WTC11 (cell line): ENCODE measurements at regions not wholly inside any gene's neighbourhood (a gene's known extent, or its start where the extent isn't known, plus 50 kb on each side); places are given as distances from the start of the nearest gene placed in this dataset.

Experiments
- ATAC-seq: fragments of 200-7000 bp; cut with Tn5 transposase; 2 replicates; pipeline ENCODE4 v1.10.0; 2021; ENCODE audit warnings: mild to moderate bottlenecking, moderate library complexity
- CTCF ChIA-PET: fragments of 300-600 bp; sonication (Branson Sonifier 250); formaldehyde crosslinking; loops from one replicate; lab custom pipeline; 2021; ENCODE audit warnings: antibody characterized with exemption; lab: Charles Lee
- POLR2A ChIA-PET: fragments of 350-600 bp; sonication (Branson Sonifier 250); formaldehyde crosslinking; loops from one replicate; lab custom pipeline; 2021; ENCODE audit warnings: antibody characterized with exemption; lab: Charles Lee
- DNase-seq: peaks from one replicate; pipeline ENCODE4 v3.0.0; 2021; ENCODE audit warnings: low spot score
- H3K27ac Mint-ChIP-seq: 2 replicates; pipeline ENCODE4 v1.8.0; 2021; ENCODE audit warnings: mixed read lengths
- H3K27me3 Mint-ChIP-seq: 2 replicates; pipeline ENCODE4 v1.8.0; 2021; ENCODE audit warnings: low read depth, mild to moderate bottlenecking, moderate library complexity, mixed read lengths
- H3K36me3 Mint-ChIP-seq: 2 replicates; pipeline ENCODE4 v1.8.0; 2021; ENCODE audit warnings: mixed read lengths
- H3K4me1 Mint-ChIP-seq: 2 replicates; pipeline ENCODE4 v1.8.0; 2022; ENCODE audit warnings: mixed read lengths
- H3K4me3 Mint-ChIP-seq: 2 replicates; pipeline ENCODE4 v1.8.0; 2021; ENCODE audit warnings: mild to moderate bottlenecking, moderate library complexity, mixed read lengths
- H3K9me3 Mint-ChIP-seq: 2 replicates; pipeline ENCODE4 v1.8.0; 2021; ENCODE audit warnings: mixed read lengths
- CREM ChIP-seq: sonication (generic); formaldehyde crosslinking; IDR thresholded peaks from 2 replicates; pipeline ENCODE4 v1.8.1; 2022; ENCODE audit warnings: mild to moderate bottlenecking, missing genetic modification reagents, moderate library complexity
- FOXJ3 ChIP-seq: sonication (generic); formaldehyde crosslinking; IDR thresholded peaks from 2 replicates; pipeline ENCODE4 v1.9.0; 2021; ENCODE audit warnings: missing genetic modification reagents, mild to moderate bottlenecking, borderline replicate concordance
- FOXK1 ChIP-seq: sonication (generic); formaldehyde crosslinking; IDR thresholded peaks from 2 replicates; pipeline ENCODE4 v1.8.0; 2022; ENCODE audit warnings: mild to moderate bottlenecking, moderate library complexity, missing genetic modification reagents
- FOXP1 ChIP-seq: sonication (generic); formaldehyde crosslinking; IDR thresholded peaks from 2 replicates; pipeline ENCODE4 v1.8.0; 2022; ENCODE audit warnings: missing genetic modification reagents, mild to moderate bottlenecking, moderate library complexity, borderline replicate concordance
- GRHL2 ChIP-seq: fragments of 250-450 bp; sonication (Bioruptor Pico); IDR thresholded peaks from 2 replicates; pipeline ENCODE4 v1.8.0; 2022; ENCODE audit warnings: mild to moderate bottlenecking, moderate library complexity; ENCODE audit not compliant: insufficient replicate concordance, severe bottlenecking
- GTF2I ChIP-seq: fragments of 250-450 bp; sonication (Bioruptor Pico); conservative IDR thresholded peaks from 2 replicates; pipeline ENCODE4 v1.4.0; 2021; ENCODE audit warnings: mild to moderate bottlenecking
- IRF2 ChIP-seq: sonication (generic); formaldehyde crosslinking; IDR thresholded peaks from 2 replicates; pipeline ENCODE4 v1.8.0; 2022; ENCODE audit warnings: low read depth, missing genetic modification reagents, borderline replicate concordance
- JUN ChIP-seq: sonication (generic); formaldehyde crosslinking; IDR thresholded peaks from 2 replicates; pipeline ENCODE4 v1.8.0; 2023; ENCODE audit warnings: mild to moderate bottlenecking, missing genetic modification reagents
- NFYB ChIP-seq: sonication (generic); formaldehyde crosslinking; conservative IDR thresholded peaks from 2 replicates; pipeline ENCODE4 v1.8.0; 2022; ENCODE audit warnings: low read depth, missing genetic modification reagents
- RELA ChIP-seq: sonication (generic); formaldehyde crosslinking; IDR thresholded peaks from 2 replicates; pipeline ENCODE4 v1.8.1; 2022; ENCODE audit warnings: missing genetic modification reagents, mild to moderate bottlenecking, borderline replicate concordance
- SOX15 ChIP-seq: fragments of 250-450 bp; sonication (Bioruptor Pico); IDR thresholded peaks from 2 replicates; pipeline ENCODE4 v1.9.0; 2021; ENCODE audit warnings: mild to moderate bottlenecking
- TP53 ChIP-seq: sonication (generic); formaldehyde crosslinking; IDR thresholded peaks from 2 replicates; pipeline ENCODE4 v1.8.1; 2023; ENCODE audit warnings: mild to moderate bottlenecking, missing genetic modification reagents
- ZNF263 ChIP-seq: sonication (generic); formaldehyde crosslinking; IDR thresholded peaks from 2 replicates; pipeline ENCODE4 v1.8.1; 2022; ENCODE audit warnings: low read depth, mild to moderate bottlenecking, moderate library complexity, missing genetic modification reagents
- TF ChIP-seq, protein P1 (sequence below): sonication (generic); formaldehyde crosslinking; IDR thresholded peaks from 2 replicates; pipeline ENCODE4 v1.8.1; 2022; ENCODE audit warnings: missing genetic modification reagents, borderline replicate concordance
- TF ChIP-seq, protein P2 (sequence below): fragments of 250-450 bp; sonication (Bioruptor Pico); IDR thresholded peaks from 2 replicates; pipeline ENCODE4 v1.9.0; 2021; ENCODE audit warnings: mild to moderate bottlenecking
- TF ChIP-seq, protein P3 (sequence below): sonication (generic); formaldehyde crosslinking; IDR thresholded peaks from 2 replicates; pipeline ENCODE4 v1.8.1; 2022; ENCODE audit warnings: mild to moderate bottlenecking, missing genetic modification reagents, moderate library complexity, borderline replicate concordance
- TF ChIP-seq, protein P4 (sequence below): fragments of 250-450 bp; sonication (Bioruptor Pico); IDR thresholded peaks from 2 replicates; pipeline ENCODE4 v1.9.0; 2021; ENCODE audit warnings: moderate library complexity, mild to moderate bottlenecking, inconsistent platforms, borderline replicate concordance
- TF ChIP-seq, protein P5 (sequence below): sonication (generic); formaldehyde crosslinking; IDR thresholded peaks from 2 replicates; pipeline ENCODE4 v1.8.1; 2023; ENCODE audit warnings: mild to moderate bottlenecking, missing genetic modification reagents, borderline replicate concordance
- TF ChIP-seq, protein P6 (sequence below): sonication (generic); formaldehyde crosslinking; IDR thresholded peaks from 2 replicates; pipeline ENCODE4 v1.8.1; 2022; ENCODE audit warnings: low read depth, mild to moderate bottlenecking, moderate library complexity, missing genetic modification reagents, borderline replicate concordance

DNA sequence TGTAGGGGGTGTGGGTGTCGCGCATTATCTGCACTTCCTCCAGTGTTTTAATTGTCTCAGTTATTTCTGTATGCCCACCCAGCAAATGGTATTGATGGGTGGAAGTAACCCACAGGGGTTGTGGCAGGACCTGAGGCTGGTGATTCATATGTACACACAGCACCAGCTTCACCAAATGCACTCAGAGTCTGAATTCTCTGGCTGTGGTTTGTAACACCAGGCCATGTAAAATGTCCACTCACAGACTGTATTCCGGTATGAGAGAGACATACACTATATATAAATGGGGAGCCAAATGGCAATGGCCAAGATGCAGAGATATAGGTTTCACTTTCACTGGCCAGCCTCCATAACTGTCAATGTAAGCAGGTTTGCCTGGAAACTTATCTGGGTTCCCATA is 76.3 kb upstream of the FBXL4 start:
- no peak for DNase-seq
- Mint-ChIP-seq H3K27me3 (peaks cover 5% of the 10 kb centered on the region; the same call in 1 of the 2 replicates), H3K4me3 (no peak overlapping the region), H3K4me1 (peaks cover 5% of the 10 kb centered on the region; the same call in 1 of the 2 replicates), H3K27ac (no peak overlapping the region), H3K9me3 (peaks cover 48% of the 10 kb centered on the region), H3K36me3 (peaks cover 25% of the 10 kb centered on the region)
- POLR2A ChIA-PET: no interaction called here
- TF ChIP-seq FOXK1 (CRISPR knock-in tag) (no peak), TP53 (no peak), FOXJ3 (CRISPR knock-in tag) (no peak), CREM (CRISPR knock-in tag) (no peak), IRF2 (CRISPR knock-in tag) (no peak), JUN (no peak), SOX15 (no peak), NFYB (CRISPR knock-in tag) (no peak), ZNF263 (CRISPR knock-in tag) (no peak), FOXP1 (CRISPR knock-in tag) (no peak), GTF2I (no peak), RELA (CRISPR knock-in tag) (no peak), GRHL2 (CRISPR knock-in tag) (no peak)
- TF ChIP-seq, protein P1, sequence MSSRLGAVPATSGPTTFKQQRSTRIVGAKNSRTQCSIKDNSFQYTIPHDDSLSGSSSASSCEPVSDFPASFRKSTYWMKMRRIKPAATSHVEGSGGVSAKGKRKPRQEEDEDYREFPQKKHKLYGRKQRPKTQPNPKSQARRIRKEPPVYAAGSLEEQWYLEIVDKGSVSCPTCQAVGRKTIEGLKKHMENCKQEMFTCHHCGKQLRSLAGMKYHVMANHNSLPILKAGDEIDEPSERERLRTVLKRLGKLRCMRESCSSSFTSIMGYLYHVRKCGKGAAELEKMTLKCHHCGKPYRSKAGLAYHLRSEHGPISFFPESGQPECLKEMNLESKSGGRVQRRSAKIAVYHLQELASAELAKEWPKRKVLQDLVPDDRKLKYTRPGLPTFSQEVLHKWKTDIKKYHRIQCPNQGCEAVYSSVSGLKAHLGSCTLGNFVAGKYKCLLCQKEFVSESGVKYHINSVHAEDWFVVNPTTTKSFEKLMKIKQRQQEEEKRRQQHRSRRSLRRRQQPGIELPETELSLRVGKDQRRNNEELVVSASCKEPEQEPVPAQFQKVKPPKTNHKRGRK (CRISPR knock-in tag): no peak
- TF ChIP-seq, protein P2, sequence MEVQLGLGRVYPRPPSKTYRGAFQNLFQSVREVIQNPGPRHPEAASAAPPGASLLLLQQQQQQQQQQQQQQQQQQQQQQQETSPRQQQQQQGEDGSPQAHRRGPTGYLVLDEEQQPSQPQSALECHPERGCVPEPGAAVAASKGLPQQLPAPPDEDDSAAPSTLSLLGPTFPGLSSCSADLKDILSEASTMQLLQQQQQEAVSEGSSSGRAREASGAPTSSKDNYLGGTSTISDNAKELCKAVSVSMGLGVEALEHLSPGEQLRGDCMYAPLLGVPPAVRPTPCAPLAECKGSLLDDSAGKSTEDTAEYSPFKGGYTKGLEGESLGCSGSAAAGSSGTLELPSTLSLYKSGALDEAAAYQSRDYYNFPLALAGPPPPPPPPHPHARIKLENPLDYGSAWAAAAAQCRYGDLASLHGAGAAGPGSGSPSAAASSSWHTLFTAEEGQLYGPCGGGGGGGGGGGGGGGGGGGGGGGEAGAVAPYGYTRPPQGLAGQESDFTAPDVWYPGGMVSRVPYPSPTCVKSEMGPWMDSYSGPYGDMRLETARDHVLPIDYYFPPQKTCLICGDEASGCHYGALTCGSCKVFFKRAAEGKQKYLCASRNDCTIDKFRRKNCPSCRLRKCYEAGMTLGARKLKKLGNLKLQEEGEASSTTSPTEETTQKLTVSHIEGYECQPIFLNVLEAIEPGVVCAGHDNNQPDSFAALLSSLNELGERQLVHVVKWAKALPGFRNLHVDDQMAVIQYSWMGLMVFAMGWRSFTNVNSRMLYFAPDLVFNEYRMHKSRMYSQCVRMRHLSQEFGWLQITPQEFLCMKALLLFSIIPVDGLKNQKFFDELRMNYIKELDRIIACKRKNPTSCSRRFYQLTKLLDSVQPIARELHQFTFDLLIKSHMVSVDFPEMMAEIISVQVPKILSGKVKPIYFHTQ (CRISPR knock-in tag): no peak
- TF ChIP-seq, protein P3, sequence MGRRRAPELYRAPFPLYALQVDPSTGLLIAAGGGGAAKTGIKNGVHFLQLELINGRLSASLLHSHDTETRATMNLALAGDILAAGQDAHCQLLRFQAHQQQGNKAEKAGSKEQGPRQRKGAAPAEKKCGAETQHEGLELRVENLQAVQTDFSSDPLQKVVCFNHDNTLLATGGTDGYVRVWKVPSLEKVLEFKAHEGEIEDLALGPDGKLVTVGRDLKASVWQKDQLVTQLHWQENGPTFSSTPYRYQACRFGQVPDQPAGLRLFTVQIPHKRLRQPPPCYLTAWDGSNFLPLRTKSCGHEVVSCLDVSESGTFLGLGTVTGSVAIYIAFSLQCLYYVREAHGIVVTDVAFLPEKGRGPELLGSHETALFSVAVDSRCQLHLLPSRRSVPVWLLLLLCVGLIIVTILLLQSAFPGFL (CRISPR knock-in tag): no peak
- TF ChIP-seq, protein P4, sequence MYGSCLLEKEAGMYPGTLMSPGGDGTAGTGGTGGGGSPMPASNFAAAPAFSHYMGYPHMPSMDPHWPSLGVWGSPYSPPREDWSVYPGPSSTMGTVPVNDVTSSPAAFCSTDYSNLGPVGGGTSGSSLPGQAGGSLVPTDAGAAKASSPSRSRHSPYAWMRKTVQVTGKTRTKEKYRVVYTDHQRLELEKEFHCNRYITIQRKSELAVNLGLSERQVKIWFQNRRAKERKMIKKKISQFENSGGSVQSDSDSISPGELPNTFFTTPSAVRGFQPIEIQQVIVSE (CRISPR knock-in tag): no peak
- TF ChIP-seq, protein P5, sequence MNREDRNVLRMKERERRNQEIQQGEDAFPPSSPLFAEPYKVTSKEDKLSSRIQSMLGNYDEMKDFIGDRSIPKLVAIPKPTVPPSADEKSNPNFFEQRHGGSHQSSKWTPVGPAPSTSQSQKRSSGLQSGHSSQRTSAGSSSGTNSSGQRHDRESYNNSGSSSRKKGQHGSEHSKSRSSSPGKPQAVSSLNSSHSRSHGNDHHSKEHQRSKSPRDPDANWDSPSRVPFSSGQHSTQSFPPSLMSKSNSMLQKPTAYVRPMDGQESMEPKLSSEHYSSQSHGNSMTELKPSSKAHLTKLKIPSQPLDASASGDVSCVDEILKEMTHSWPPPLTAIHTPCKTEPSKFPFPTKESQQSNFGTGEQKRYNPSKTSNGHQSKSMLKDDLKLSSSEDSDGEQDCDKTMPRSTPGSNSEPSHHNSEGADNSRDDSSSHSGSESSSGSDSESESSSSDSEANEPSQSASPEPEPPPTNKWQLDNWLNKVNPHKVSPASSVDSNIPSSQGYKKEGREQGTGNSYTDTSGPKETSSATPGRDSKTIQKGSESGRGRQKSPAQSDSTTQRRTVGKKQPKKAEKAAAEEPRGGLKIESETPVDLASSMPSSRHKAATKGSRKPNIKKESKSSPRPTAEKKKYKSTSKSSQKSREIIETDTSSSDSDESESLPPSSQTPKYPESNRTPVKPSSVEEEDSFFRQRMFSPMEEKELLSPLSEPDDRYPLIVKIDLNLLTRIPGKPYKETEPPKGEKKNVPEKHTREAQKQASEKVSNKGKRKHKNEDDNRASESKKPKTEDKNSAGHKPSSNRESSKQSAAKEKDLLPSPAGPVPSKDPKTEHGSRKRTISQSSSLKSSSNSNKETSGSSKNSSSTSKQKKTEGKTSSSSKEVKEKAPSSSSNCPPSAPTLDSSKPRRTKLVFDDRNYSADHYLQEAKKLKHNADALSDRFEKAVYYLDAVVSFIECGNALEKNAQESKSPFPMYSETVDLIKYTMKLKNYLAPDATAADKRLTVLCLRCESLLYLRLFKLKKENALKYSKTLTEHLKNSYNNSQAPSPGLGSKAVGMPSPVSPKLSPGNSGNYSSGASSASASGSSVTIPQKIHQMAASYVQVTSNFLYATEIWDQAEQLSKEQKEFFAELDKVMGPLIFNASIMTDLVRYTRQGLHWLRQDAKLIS (CRISPR knock-in tag): no peak
- TF ChIP-seq, protein P6, sequence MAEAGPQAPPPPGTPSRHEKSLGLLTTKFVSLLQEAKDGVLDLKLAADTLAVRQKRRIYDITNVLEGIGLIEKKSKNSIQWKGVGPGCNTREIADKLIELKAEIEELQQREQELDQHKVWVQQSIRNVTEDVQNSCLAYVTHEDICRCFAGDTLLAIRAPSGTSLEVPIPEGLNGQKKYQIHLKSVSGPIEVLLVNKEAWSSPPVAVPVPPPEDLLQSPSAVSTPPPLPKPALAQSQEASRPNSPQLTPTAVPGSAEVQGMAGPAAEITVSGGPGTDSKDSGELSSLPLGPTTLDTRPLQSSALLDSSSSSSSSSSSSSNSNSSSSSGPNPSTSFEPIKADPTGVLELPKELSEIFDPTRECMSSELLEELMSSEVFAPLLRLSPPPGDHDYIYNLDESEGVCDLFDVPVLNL: no peak
- CTCF ChIA-PET: no interaction called here
- ATAC-seq: no peak
